Fibroblast of mammary gland (primary cell): ENCODE measurements at regions not wholly inside any gene's neighbourhood (a gene's known extent, or its start where the extent isn't known, plus 50 kb on each side); places are given as distances from the start of the nearest gene placed in this dataset.

Source experiments
- DNase-seq: peaks from one replicate; pipeline ENCODE4 v3.0.0-alpha.2; 2010; ENCODE audit warnings: low read depth
- H3K4me3 ChIP-seq: 2 replicates; pipeline ENCODE4 v1.5.1; 2011; ENCODE audit warnings: low read depth, mild to moderate bottlenecking, low read length, moderate library complexity; ENCODE audit not compliant: control insufficient read depth
- TF ChIP-seq, protein P1 (sequence below): conservative IDR thresholded peaks from 2 replicates; pipeline ENCODE4 v1.5.1; 2011; ENCODE audit warnings: low read depth, low read length, inconsistent platforms; ENCODE audit not compliant: control insufficient read depth, insufficient read depth

DNA sequence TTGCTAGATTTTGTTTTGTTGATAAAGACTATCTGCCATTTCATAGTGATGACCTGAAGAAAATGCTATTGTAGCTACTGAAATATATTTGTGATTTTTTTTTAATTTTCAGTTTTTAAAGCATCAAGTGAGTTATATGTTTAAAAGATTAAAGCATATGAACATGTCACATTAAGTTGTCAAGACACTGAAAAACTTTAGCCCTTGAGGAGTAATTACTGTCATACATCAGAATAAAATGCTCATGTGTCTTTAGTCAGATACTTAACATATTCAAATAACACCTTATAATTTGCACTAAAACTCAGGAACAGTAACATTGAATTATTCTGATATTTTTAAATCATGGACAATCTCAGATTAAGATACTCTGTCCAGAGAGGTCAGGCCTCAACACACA is 108.1 kb upstream of the ATXN7L3B start:
- no peak overlapping the region for H3K4me3 ChIP-seq
- TF ChIP-seq, protein P1, sequence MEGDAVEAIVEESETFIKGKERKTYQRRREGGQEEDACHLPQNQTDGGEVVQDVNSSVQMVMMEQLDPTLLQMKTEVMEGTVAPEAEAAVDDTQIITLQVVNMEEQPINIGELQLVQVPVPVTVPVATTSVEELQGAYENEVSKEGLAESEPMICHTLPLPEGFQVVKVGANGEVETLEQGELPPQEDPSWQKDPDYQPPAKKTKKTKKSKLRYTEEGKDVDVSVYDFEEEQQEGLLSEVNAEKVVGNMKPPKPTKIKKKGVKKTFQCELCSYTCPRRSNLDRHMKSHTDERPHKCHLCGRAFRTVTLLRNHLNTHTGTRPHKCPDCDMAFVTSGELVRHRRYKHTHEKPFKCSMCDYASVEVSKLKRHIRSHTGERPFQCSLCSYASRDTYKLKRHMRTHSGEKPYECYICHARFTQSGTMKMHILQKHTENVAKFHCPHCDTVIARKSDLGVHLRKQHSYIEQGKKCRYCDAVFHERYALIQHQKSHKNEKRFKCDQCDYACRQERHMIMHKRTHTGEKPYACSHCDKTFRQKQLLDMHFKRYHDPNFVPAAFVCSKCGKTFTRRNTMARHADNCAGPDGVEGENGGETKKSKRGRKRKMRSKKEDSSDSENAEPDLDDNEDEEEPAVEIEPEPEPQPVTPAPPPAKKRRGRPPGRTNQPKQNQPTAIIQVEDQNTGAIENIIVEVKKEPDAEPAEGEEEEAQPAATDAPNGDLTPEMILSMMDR, result no peak
- DNase-seq, result no peak

DNA sequence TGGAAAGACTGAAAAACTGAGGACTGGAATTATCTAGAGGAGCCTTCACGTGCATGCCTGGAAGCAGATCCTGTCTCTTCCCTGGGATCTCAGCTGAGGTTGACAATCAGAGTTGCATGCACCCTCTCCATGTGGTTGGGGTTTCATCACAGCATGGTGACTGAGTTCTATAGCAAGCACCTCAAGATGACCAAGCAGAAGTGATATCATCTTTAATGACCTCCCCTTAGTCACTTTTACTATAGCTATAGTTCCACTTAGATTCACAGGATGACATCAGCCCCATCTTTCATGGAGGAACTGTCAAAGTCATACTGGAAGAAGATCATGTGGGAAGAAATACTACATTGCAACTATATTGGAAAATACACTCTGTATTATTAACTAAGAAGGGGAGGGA is 105.8 kb upstream of the ATXN7L3B start:
- DNase-seq, result no peak
- TF ChIP-seq, protein P1, result no peak

DNA sequence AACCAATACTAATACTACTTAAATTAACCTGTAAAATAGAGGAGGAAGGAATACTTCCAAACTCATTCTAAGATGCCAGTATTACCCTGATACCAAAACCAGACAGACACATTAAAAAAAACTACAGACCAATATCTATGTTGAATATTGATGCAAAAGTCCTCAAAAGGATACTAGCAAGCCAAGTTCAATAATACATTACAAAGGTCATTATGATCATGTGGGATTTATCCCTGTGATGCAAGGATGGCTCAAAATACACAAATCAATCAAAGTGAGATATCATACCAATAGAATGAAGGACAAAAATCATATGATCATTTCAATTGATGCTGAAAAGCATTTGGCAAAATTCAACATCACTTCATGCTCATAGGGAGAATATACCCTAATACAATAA is 97.2 kb upstream of the ATXN7L3B start:
- no peak for DNase-seq
- TF ChIP-seq, protein P1, result no peak
- no peak overlapping the region for H3K4me3 ChIP-seq

More for the DNA sequence above, 105.8 kb upstream of the ATXN7L3B start:
- no peak overlapping the region for H3K4me3 ChIP-seq

DNA sequence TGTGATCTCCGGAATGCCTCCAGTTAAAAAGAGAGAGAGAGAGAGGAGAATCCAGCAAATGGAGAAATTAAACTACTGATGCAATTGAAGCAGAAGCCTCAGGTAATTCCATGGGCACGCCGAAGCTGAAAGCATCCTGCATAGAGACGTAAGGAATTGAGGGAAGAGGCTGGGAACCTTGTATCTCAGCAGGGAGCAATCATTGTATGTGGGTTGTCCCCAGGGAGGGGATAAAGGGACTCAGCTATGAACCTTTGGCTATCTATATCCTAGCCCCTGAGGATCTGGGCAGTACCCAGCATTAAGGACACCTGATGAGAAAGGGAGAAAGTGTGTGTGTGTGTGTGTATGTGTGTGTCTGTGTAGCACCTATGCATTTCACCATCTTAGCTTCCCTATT is 95.8 kb upstream of the ATXN7L3B start:
- no peak for DNase-seq
- TF ChIP-seq, protein P1, result no peak

DNA sequence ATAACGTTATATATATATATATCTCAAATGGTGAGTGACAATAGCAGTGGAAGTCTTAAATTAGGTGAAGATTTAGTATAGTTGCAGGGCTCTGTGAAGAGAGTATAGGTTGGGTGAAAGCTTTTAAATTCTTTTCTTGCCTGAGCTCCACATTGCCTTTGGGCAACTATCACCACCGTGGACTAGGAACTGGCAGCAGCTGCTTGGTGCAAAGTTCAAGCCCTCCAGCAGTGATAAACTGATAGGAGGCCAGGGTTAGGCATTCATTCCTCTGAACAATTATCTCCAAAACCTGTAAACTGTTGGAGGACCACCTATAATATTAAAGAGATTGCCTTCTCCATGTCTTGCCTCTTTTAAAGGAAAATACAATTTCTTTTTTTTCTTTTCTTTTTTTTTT is 91.2 kb upstream of the ATXN7L3B start:
- H3K4me3 ChIP-seq, result no peak overlapping the region
- TF ChIP-seq, protein P1, result no peak
- no peak for DNase-seq

More for the DNA sequence above, 95.8 kb upstream of the ATXN7L3B start:
- H3K4me3 ChIP-seq, result no peak overlapping the region

DNA sequence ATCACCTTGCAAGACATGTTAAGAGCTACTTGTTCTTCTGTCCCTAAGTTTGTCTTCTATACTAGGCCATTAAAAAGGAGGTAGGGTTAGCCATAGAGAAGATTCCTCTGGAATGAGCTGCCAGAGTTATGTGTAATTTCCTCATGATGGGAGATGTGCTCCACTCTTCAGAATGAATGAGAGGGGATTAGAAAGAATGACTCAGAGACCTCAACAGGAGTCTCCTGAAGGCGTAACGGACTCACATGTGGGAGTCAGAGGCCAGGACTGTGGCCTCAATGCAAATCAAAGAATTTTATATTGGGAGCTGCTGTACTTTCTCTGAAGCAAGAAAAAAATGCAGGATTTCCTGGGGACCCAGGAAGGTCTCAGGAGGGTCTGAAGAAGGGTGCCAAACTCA is 87.8 kb upstream of the ATXN7L3B start:
- no peak for DNase-seq
- no peak overlapping the region for H3K4me3 ChIP-seq
- TF ChIP-seq, protein P1, result no peak

DNA sequence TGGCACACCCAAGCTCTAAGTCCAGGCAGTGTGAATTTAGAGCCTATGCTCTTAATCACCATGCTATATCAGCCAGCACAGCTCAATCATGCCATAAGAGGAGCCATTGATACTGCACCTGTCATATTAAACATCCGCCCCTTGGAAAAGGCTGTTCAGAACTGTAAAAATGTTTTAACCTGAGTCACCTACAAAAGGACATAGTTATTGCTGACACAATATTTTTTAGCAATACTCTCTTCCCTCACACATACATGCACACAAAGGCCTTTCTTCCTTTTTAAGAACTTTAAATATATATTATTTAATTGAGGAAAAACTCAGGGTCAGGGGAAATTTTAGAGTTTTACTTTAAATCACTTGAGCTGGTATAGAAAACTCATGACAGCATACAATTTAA is 83.5 kb upstream of the ATXN7L3B start:
- DNase-seq, result no peak
- no peak overlapping the region for H3K4me3 ChIP-seq
- TF ChIP-seq, protein P1, result no peak
